GF-D8 (cell line): ENCODE measurements at regions not wholly inside any gene's neighbourhood (a gene's known extent, or its start where the extent isn't known, plus 50 kb on each side); places are given as distances from the start of the nearest gene placed in this dataset.
"Not testable (repeated sequence)": the region's sequence is repeated elsewhere in the genome, so short reads cannot be mapped to it uniquely, and the experiment has no call there.

Experiments used
- DNase-seq: peaks from one replicate; lab custom pipeline; 2025; lab: John Stamatoyannopoulos, UW

DNA sequence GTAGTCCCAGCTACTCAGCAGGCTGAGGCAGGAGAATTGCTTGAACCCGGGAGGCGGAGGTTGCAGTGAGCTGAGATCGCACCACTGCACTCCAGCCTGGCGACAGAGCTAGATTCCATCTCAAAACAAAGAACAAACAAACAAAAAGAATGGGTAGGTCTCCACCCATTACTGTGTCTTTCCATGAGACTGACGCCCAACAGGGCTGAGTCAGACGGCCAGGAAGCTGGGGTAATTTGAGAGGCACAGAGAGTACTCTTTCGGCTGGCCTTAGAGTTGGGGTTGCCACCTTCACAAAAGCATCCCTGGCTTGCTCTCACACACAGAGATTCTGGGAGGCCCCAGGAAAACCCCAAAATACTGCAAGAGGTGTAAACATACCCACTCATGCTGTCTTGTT, 72.0 kb upstream of the DHRSX start:
- DNase-seq, result no peak

DNA sequence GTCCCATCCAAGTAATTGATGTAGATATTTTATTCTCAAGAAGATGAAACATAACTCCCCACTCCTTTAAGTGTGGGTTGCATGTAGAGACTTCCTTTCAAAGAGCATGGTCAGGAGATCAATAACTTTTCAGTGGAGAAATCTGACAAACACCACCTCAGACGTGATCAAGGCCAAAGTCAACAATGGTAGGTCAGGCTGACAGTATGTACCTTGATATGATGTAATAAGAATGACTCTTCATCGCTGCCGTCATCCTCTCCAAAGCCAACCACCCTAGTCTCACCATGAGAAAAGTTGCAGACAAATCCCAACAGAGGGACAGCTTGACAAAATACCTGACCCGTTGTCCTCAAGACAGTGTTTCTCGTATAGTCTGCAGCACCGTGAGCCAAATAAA, 67.3 kb upstream of the DHRSX start:
- no peak for DNase-seq

GRCh38 chrX:2566055-2566454, 65.3 kb upstream of the DHRSX start:
- no peak for DNase-seq

GRCh38 chrX:2561456-2561855, 60.7 kb upstream of the DHRSX start:
- DNase-seq, result peak; percentile 24

DNA sequence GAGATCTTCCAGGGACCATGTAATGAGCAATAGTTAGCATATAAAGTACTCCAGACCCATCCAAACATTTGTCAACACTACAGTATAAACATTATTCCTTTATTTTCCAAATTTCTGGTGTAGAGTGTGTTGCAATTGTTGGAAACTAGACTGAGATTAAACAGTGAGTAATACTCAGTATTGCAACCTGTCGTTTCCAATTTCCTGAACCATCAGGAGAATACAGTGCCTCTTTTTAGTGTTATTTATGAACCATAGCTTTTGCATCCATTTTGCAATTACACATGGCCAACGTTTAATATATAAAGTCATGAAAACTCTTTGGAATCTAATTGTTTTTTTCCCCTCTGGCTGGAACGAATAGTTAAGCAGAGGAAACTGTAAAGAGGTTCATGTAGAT, 58.3 kb upstream of the DHRSX start:
- no peak for DNase-seq

DNA sequence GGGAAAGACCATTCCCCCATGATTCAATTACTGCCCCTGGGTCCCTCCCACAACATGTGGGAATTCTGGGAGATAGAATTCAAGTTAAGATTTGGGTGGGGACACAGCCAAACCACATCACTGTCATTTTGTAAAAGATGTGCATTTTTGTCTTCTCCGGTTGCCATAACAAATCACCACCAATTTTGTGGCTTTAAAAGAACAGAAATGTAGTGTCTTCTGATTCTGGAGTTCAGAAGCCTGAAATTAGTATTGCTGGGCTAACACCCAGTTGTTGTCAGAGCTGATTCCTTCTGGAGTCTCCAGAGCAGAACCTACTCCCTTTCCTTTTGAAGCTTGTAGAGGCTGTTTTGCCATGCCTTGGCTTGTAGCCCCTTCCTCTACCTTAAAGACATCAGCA, 54.1 kb upstream of the DHRSX start:
- DNase-seq, result no peak

DNA sequence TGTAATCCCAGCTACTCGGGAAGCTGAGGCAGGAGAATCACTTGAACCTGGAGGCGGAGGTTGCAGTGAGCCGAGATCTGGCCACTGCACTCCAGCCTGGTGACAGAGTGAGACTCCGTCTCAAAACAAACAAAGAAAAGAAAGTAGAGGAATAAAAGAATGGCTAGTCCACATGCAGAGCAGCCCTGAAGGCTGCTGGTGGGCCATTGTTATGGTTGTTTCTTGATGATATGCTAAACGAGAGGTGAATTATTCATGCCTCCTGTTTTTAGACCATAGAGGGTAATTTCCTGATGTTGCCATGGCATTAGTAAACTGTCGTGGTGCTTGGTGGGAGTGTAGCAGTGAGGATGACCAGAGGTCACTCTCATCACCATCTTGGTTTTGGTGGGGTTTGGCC, 53.3 kb upstream of the DHRSX start:
- DNase-seq, result not testable (repeated sequence)

DNA sequence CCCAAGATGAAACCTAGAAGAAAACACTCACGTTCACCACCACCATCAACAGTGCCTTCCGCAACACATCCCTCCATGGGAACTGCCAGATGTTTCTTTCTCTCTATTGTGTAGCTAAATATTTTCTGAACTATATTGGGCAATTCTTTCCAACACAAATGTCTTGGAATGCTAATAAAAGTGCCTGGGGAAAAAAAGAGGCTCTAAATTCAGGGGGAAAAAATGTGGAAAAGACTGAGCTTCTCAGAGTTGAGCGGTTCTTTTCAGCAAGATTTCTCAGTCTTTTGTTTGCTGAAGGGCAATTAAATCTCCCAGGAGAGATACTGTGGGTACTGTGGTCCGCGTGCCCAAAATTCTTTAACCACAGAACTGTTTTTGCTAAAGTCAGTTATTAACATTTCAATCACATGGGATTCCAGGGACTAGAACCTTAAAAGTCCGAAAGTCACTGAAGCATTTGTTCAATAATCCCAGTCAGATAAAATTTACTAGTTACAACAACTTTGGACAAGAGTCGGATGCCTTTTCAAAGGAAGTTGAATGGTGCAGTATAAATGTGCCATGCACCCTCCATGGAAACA, 51.9 kb upstream of the DHRSX start:
- DNase-seq, result no peak

DNA sequence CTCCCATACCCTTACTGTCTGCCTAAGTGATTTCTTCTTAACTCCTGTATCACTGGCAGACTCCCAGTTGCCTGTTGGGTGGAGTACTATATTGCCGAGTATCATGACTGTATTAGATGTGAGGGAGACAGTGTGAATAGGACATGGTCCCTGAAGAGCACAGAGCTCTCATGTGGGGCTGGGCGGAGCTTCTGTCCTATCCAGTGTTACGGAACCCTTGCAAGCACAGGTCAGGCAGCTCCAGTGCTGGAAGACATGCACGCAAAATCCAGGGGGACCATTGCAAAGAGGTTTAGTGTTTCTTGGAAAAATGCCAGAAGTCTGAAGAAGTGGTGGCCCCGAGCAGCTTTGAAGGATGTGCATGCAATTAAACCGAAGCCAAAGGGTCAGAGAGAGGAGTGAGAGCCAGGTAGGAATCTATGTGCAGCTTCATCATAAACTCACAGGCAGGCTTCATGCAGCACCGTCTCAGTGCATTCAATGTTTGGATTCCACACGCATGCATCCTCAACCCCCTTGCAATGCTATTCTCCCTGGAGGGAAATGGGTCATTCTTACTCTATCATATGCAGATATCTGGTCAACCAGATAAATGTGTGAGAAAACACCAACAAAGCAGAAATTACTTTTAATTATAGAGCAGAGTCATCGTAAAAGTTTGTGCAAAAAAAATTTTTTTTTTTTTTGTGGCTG, 49.7 kb upstream of the DHRSX start:
- no peak for DNase-seq
